ENCODE measurements at regions not wholly inside any gene's neighbourhood (a gene's known extent, or its start where the extent isn't known, plus 50 kb on each side); places are given as distances from the start of the nearest gene placed in this dataset.
A peak's percentile ranks its signal among the peaks of the same experiment; 100 is the strongest.

DNA sequence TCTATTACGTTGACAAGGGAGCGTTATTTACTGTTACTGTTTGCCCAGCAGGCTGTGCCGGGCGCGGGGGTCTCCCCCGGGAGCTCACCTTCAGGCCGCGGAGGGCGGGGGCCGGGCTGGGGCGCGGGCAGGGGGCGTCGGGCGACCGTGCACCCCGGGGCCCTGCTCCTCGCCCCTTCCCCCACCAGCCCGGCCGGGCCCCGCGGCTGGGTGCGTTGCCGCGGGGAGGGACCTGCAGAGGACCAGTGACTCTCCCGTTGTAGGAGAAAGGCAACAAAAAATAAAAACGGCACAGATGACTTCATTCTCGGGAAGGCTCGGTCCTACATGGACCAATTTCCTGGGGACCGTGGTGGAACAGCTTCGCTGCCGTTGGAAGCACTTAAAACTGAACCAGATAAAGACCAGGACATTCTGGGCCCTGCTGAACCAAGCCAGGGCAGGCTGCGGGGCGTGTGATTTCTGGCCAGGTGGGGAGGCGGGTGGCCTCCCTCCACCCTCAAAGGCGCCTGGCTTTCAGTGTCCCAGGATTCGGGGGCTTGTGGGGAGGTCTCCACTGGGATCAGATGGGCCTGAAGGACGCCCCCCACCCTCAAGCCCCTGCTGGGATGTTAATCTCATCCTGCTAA lies 57.4 kb downstream of the IGLL1 start:
- no peak for ATAC-seq

DNA sequence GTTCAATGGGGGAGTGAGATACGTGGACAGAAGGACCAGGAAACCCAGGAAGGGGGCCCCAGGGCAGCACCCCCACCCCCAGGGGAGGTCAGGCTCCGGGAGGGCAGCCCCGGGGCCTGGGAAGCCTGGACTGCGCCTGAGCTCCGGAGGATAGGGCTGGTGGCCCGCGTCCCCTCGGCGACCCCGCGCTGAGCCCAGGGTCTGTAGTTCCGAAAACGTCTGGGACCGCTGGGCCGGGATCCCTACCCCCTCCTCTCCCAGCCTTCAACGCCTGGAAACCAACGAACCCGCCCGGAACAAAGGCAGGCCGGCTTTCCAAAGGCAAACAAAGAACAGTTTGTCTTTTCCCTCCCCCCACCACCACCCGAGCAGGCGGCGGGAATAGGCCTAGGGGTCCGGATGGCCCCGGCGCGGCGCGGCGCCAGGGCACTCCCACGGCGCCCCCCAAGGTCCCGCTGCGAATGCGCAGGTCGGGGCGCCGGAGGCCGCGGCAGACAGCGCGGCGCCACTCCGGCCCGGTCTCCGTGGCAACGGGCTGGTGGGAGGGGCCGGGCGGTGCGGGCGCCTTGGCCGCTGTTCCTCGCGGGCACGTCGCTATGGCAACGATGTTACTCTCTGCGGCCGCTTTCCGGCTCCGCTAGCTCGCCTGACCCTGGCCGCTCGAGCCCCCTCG lies 58.5 kb downstream of the IGLL1 start:
- ATAC-seq: peak; percentile 80

DNA sequence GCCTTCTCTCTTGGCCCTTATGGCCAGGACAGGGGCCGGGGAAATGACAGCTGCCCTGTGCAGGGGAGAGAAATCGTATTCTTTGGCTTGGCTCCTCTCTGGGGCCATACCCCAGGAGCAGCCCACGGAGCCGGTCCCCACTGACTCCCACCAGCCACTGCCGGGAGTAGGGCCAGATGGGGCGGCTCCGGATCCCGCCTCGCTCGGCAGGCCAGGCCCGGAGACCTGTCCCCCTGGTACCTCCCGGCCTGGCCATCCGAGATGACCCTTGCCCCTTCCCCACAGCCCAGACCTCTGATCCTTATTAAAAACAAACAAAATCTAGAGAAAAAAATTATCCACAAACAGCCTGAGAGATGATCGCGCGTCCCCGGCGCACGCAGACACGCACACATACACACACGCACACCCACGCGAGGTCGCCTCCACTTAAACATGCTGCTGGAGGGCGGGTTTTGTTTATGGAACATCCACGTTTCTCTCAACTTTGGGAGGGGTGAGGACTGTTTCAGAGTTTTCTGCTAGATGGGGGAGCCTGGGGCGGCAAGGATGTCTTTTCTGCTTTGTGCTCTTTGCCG lies 59.1 kb downstream of the IGLL1 start:
- ATAC-seq: no peak

- no peak for ATAC-seq
Observed at GRCh38 chr22:23519442-23520157, 60.5 kb downstream of the IGLL1 start.

- no peak for ATAC-seq
Observed at GRCh38 chr22:23518376-23519187, 61.5 kb downstream of the IGLL1 start.

DNA sequence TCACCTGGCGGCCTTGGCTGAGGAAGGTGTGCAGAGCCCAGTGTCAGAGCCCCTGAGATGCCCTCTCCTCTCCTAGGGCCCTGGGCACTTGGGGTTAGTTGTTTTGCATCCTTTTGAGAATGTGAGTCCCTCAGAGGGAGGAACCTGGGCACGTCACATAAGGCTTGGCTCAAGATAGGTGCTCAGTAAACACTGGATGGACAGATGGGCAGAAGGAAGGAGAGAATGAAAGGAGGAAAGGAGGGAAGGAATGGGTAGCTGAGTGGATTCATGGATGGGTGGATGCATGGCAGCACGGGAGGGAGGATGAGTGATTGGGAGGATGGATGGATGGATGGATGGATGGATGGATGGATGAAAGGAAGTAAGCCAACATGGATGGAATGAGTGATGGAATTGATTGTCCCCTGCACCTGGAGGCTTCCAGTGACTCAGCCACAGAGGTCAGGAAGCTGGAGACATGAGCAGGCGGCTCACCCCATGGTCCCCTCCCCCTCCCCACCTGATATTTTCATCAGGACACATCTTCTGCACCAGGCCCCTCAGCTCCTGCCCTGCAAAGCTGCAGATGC lies 62.2 kb downstream of the IGLL1 start:
- ATAC-seq: no peak

GRCh38 chr22:23516304-23516703 lies 63.8 kb downstream of the IGLL1 start:
- no peak for ATAC-seq

DNA sequence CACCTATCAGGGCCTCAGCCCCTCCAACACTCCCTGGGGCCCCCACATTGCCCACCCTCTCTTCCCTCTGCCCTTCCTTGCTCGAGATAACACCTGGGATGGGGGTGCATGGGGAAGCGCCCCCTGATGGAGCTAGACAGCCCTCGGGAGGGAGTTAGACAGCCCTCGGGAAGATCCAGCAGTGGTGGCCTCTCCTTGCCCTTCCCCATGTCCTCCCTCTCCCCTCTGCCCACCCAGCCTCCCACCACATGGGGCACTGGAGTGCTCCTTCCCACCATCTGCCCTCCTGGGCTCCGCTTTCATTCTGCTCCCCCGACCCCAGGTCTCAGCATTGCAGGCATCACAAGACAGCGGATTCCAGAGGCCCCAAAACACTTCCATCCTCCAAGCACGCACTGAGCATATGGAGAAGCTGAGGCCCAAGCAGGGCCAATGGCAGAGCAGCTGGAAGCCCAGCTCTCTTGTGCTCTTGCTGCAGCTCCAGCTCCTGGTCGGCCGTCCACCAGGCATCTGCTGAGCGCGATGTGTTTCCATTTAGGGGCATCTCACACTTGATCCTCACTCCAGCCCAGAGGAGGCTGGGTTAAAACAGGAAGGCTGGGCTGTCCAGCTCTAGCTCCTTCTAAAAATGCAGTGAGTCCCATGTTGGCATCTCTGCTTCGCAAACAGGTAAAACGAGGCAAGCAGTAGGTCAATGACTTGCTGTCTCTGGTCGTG lies 65.6 kb downstream of the IGLL1 start:
- ATAC-seq: no peak

- ATAC-seq: no peak
Observed at GRCh38 chr22:23513705-23514104, 66.4 kb downstream of the IGLL1 start.

- no peak for ATAC-seq
Observed at GRCh38 chr22:23513133-23513532, 67.0 kb downstream of the IGLL1 start.

DNA sequence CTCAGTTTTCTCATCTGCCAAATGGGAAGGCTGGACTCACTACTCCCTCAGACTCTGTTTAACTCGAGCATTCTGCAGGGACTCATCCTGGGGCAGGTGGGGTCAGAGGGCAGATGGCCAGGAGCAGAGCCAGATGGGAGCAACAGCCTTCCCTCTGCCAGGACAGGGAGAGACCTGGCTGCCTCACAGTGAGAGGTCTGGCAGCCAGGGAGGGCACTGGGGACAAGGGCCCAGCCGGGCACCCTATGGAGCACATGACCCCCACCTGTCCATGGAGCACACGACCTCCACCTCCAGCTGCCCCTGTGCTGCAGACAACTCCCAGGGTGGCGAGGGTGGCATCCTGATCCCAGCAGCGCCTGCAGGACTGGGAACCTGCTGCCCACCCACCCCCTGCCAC lies 67.4 kb downstream of the IGLL1 start:
- peak; percentile 14 for ATAC-seq

DNA sequence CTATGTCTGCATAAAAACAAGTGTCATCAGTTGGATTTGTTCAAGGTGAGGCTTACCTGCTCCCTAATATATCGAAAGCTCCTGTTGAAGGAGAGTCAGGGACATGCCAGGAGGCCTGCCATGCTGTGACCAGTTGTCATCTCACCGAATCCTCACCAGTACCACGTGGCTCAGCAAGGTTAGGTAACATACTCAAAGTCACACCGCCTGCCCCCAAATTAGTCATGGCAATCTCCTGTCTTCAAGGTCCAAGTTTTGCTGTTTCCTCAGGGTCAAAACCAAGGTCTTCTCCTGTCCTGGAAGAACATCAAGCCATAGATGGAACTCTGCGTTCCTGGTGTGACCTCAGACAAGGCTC lies 67.8 kb downstream of the IGLL1 start:
- no peak for ATAC-seq

DNA sequence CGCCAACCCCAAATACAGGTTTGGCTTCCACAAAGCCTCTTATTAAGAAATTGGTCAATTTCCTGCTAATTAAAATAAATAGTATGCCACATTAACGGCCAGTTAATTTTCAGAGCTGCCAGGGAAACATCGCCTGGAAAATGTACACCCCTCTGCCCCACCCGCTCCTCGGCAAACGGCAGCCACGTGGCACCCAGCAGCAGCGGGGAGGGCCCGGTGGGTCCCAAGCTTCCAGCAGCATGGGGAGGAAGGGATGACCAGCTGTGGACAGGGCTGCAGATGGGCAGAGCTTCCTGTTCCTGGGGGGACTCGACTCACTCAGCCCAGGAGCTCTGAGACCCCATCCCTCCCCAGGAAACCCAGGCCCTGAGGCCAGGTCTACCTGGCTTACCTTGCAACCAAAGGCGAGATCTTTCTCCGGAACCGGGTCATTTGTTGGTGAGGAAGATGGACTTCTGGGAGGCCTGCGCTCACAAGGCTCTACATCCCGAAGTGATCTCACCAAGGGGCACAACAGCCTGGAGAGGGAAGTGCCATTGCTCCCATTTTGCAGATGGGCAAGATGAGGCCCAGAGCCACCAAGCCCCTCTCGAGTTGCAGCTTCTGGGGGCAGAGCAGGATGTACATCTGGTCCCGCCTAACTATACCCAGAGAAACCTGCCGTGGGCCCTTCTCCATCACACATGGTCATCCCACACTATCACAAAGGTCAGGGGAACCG lies 68.3 kb downstream of the IGLL1 start:
- ATAC-seq: no peak

GRCh38 chr22:23509571-23510302 lies 70.4 kb downstream of the IGLL1 start:
- ATAC-seq: no peak

DNA sequence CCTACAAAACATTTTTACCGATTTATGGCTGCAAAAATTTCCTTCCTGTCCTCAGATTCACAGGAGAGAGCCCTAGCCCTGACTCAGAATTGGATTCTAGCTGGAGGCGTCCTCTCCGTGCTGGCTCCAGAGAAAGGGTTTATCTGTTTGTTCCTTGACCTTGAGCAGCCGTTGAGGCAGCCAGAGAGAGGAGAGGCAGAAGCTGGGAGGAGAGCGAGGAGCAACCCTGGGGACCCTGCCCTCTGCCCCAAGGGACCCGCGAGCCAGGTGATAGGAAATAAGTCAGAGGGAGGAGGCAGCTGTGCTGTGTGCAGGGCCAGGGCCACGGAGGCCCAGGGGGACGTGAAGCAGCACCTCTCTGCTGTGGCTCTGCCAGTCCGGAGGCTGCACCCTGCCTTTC lies 75.6 kb downstream of the IGLL1 start:
- ATAC-seq: no peak

DNA sequence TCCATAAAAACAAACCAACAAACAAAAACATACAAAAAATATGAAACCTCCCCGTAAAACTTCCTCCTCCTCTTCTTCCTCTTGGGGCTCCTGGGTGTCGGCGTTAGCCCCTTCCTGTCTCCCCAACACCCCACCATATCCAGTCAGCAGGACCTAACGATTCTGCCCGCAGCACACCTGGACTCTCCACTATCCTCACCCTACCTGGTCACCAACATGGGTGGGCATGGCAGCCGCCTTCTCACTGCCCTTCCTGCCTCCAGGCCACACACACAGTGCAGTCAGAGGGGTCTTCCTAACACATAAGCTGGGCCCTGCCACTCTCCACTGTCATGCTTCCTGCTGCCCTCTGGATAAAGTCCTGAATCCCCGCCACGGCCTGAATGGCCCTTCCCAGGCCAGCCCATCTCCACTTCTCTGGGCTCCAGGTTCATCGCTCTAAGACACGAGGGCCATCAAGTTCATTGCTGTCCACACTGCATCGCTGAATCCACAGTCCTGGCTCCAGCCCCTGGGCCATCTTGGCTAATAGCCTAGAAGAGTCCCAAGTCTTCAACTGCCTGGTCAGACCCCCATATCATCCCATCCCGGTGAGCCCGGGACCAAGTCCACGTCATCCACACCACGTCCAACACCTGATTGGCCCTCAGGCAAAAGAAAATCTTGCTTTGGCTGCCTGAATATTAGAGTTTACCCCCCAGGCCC lies 76.2 kb downstream of the IGLL1 start:
- no peak for ATAC-seq

- no peak for ATAC-seq
Observed at GRCh38 chr22:23503142-23503541, 76.9 kb downstream of the IGLL1 start.

DNA sequence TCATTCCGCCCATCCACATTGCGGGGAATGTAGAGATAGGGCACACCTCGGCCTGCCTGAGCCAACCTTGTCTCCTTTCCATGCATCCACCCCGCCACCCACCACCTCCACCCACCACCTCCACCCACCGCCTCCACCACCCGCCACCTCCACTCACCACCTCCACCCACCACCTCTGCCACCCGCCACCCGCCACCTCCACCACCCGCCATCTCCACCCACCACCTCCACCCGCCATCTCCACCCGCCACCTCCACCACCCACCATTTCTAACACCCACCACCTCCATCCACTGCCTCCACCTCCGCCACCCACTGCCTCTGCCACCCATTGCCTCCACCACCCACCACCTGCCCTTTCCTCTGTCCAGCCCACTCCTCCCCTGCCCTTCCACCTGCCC lies 78.4 kb downstream of the IGLL1 start:
- no peak for ATAC-seq

- peak; percentile 19 for ATAC-seq
Observed at GRCh38 chr22:23501261-23501619, 78.8 kb downstream of the IGLL1 start.

Data from esophagus mucosa (tissue), 1 donor.